OCI-LY3 (cell line): ENCODE measurements at regions not wholly inside any gene's neighbourhood (a gene's known extent, or its start where the extent isn't known, plus 50 kb on each side); places are given as distances from the start of the nearest gene placed in this dataset.

Source experiments
- CTCF ChIP-seq: fragments of 200-600, 300-600 bp; sonication (generic); IDR thresholded peaks from 2 replicates; pipeline ENCODE4 v1.5.1; 2014; ENCODE audit warnings: antibody characterized with exemption, low read length, low read depth
- EZH2phosphoT487 ChIP-seq: fragments of 200-600 bp; shearing (Covaris generic); IDR thresholded peaks from 2 replicates; pipeline ENCODE4 v1.6.1; 2018; ENCODE audit warnings: antibody characterized with exemption, mixed run types, low read depth

DNA sequence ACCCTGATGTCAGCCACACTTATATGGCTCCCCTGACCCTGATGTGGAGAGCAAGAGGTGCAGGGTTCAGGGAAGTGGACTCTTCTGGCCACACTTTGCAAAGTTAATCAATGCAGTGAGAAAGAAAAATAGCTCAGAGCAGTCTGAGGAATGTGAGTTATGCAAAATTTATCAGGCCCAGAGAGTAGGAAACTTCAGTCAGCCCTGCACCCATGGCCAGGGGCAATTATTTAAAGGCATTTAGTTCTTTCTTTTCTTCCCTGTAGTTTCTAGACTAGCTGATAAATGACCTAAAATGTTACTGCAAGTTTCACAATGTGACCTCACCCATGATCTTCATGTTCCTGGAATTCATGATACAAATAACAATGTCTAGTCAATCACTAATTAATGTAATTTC, 143.7 kb upstream of the GGTLC1 start:
- no peak for TF ChIP-seq CTCF
- no peak for TF ChIP-seq EZH2phosphoT487
